ENCODE measurements at regions not wholly inside any gene's neighbourhood (a gene's known extent, or its start where the extent isn't known, plus 50 kb on each side); places are given as distances from the start of the nearest gene placed in this dataset.

- no peak for DNase-seq (ENCODE audit: low read depth in 1 of 2, low spot score in 2 of 2)
Observed at GRCh38 chr7:136303162-136303561, 326.0 kb upstream of the MTPN start.

More at GRCh38 chr7:136303162-136303561, 326.0 kb upstream of the MTPN start:
- H3K14ac ChIP-seq (ENCODE audit: insufficient read length) = no peak overlapping the region
- no peak overlapping the region for H2BK15ac ChIP-seq (ENCODE audit: low read length)
- no peak overlapping the region for H3K4me2 ChIP-seq (ENCODE audit: insufficient read depth in 1 of 2, low read depth in 2 of 2, low read length in 2 of 2)
- no peak overlapping the region for H3K56ac ChIP-seq (replicated peaks; ENCODE audit: insufficient read length, low read depth, low read length)
- no peak overlapping the region for H3K18ac ChIP-seq (ENCODE audit: extremely low read depth, low read length)
- no peak overlapping the region for H4K91ac ChIP-seq (replicated peaks; ENCODE audit: insufficient read length, low read length)
- no peaks in the 10 kb centered on the region for H3K23me2 ChIP-seq (ENCODE audit: low read depth, low read length)
- no peak overlapping the region for H3K23ac ChIP-seq (ENCODE audit: insufficient read length)
- no peak overlapping the region for H2AK5ac ChIP-seq (ENCODE audit: low read depth, low read length)
- H3K36me3 ChIP-seq (ENCODE audit: control insufficient read depth in 2 of 4, insufficient read depth in 4 of 4, low read length in 3 of 4) = no peaks in the 10 kb centered on the region
- no peaks in the 10 kb centered on the region for H3K27me3 ChIP-seq (replicated peaks in 1 of 4; ENCODE audit: control insufficient read depth in 3 of 4, extremely low read depth in 1 of 4, insufficient read depth in 3 of 4, low read length in 3 of 4)
- no peak for FAIRE-seq
- no peak overlapping the region for H2AFZ ChIP-seq (ENCODE audit: low read length)
- H3K4me1 ChIP-seq (replicated peaks in 1 of 4; ENCODE audit: control insufficient read depth in 3 of 4, insufficient read depth in 4 of 4, low read length in 3 of 4) = no peaks in the 10 kb centered on the region
- no peak overlapping the region for H2BK5ac ChIP-seq (ENCODE audit: low read depth, low read length)
- H3K4me3 ChIP-seq (ENCODE audit: extremely low read depth in 1 of 4, insufficient read depth in 2 of 4, low read depth in 3 of 4, low read length in 4 of 4) = no peak overlapping the region
- no peaks in the 10 kb centered on the region for H3K79me2 ChIP-seq (ENCODE audit: control insufficient read depth in 1 of 2, insufficient read depth in 2 of 2, low read length in 2 of 2)
- H3K9ac ChIP-seq (replicated peaks in 1 of 4; ENCODE audit: extremely low read depth in 1 of 4, low read depth in 3 of 4, low read length in 3 of 4) = no peak overlapping the region
- no peak overlapping the region for H4K5ac ChIP-seq (ENCODE audit: insufficient read length, low read depth, low read length)
- H3K79me1 ChIP-seq (ENCODE audit: low read depth, low read length) = no peaks in the 10 kb centered on the region
- no peak overlapping the region for H3K27ac ChIP-seq (ENCODE audit: low read depth, low read length)
- H4K20me1 ChIP-seq (replicated peaks in 1 of 2; ENCODE audit: control insufficient read depth in 1 of 2, insufficient read depth in 2 of 2, low read length in 2 of 2) = no peaks in the 10 kb centered on the region
- no peak overlapping the region for H2BK20ac ChIP-seq (ENCODE audit: low read length)
- H3K4ac ChIP-seq (replicated peaks; ENCODE audit: insufficient read length, low read depth, low read length) = no peak overlapping the region
- H3K9me3 ChIP-seq (ENCODE audit: insufficient read depth in 2 of 2, low read depth in 1 of 2, low read length in 1 of 2) = no peaks in the 10 kb centered on the region; a peak in 1 of 4 replicates
- H4K8ac ChIP-seq (ENCODE audit: extremely low read depth, insufficient read depth, low read length) = no peak overlapping the region
- ChIA-PET CTCF (ENCODE audit: partially characterized antibody) (no interaction called here), POLR2A (ENCODE audit: partially characterized antibody) (no interaction called here)
- 93% methylated on average over 2 of the region's 2 CpGs; no CpG with 5 or more reads in 1 of the 2 experiments for WGBS, 2 experiments (ENCODE audit: extremely low coverage in 1 of 2, insufficient coverage in 1 of 2, insufficient read length in 1 of 2, insufficient replicate concordance in 2 of 2, low coverage in 1 of 2, low lambda C conversion rate in 2 of 2, missing lambda C conversion rate in 1 of 2)
- no peak overlapping the region for H2BK12ac ChIP-seq (ENCODE audit: low read depth, low read length)
- TF ChIP-seq GABPA (IDR thresholded peaks at IDR 0.05; ENCODE audit: borderline replicate concordance, insufficient read depth, low read length) (no peak), ASH2L (IDR thresholded peaks at IDR 0.05; ENCODE audit: low read length) (no peak), BRCA1 (IDR thresholded peaks at IDR 0.05; ENCODE audit: low read depth, low read length) (no peak), FOSL1 (IDR thresholded peaks at IDR 0.05; ENCODE audit: insufficient read depth, low read depth, low read length) (no peak), KDM4A (IDR thresholded peaks at IDR 0.05; ENCODE audit: low read depth, low read length, severe bottlenecking) (no peak), SP1 (IDR thresholded peaks at IDR 0.05; ENCODE audit: low read depth, low read length) (no peak), RAD21 (IDR thresholded peaks at IDR 0.05 in 1 of 2, conservative IDR thresholded peaks at IDR 0.05 in 1 of 2; ENCODE audit: low read depth in 2 of 2, low read length in 2 of 2) (no peak), KDM1A (IDR thresholded peaks at IDR 0.05; ENCODE audit: borderline replicate concordance, low read length) (no peak), POLR2A (IDR thresholded peaks at IDR 0.05; ENCODE audit: control extremely low read depth in 1 of 2, low read depth in 2 of 2, low read length in 2 of 2) (no peak), CEBPB (IDR thresholded peaks at IDR 0.05; ENCODE audit: low read depth, low read length) (no peak)
- H2BK120ac ChIP-seq (replicated peaks; ENCODE audit: low read depth, low read length) = no peak overlapping the region
